ENCODE measurements at regions not wholly inside any gene's neighbourhood (a gene's known extent, or its start where the extent isn't known, plus 50 kb on each side); places are given as distances from the start of the nearest gene placed in this dataset.

- no peak overlapping the region for H3K27ac ChIP-seq
- TF ChIP-seq ZFX (IDR thresholded peaks at IDR 0.05) (no peak), CTCF (conservative IDR thresholded peaks at IDR 0.05) (no peak)
Measured at GRCh38 chr1:34322969-34323368, 146.3 kb downstream of the C1orf94 start.

- no peak for TF ChIP-seq ZFX (IDR thresholded peaks at IDR 0.05)
- no peak for TF ChIP-seq CTCF (conservative IDR thresholded peaks at IDR 0.05)
- H3K27ac ChIP-seq, result no peak overlapping the region
Measured at GRCh38 chr1:34324879-34325440, 148.3 kb downstream of the C1orf94 start.

- TF ChIP-seq ZFX (IDR thresholded peaks at IDR 0.05) (no peak), CTCF (conservative IDR thresholded peaks at IDR 0.05) (no peak)
- H3K27ac ChIP-seq, result no peak overlapping the region
Measured at GRCh38 chr1:34328281-34328799, 151.6 kb downstream of the C1orf94 start.

GRCh38 chr1:34330061-34330460, 153.4 kb downstream of the C1orf94 start:
- no peak for TF ChIP-seq CTCF (conservative IDR thresholded peaks at IDR 0.05)
- no peak for TF ChIP-seq ZFX (IDR thresholded peaks at IDR 0.05)
- no peak overlapping the region for H3K27ac ChIP-seq

- no peak overlapping the region for H3K27ac ChIP-seq
- TF ChIP-seq CTCF (conservative IDR thresholded peaks at IDR 0.05), result no peak
- TF ChIP-seq ZFX (IDR thresholded peaks at IDR 0.05), result no peak
Measured at GRCh38 chr1:34331020-34331926, 154.6 kb downstream of the C1orf94 start.

- no peak for TF ChIP-seq CTCF (conservative IDR thresholded peaks at IDR 0.05)
- no peak for TF ChIP-seq ZFX (IDR thresholded peaks at IDR 0.05)
- H3K27ac ChIP-seq, result no peak overlapping the region
Measured at GRCh38 chr1:34332996-34333395, 156.3 kb downstream of the C1orf94 start.

- H3K27ac ChIP-seq, result no peak overlapping the region
- TF ChIP-seq CTCF (conservative IDR thresholded peaks at IDR 0.05) (no peak), ZFX (IDR thresholded peaks at IDR 0.05) (no peak)
Measured at GRCh38 chr1:34338871-34339270, 162.2 kb downstream of the C1orf94 start.
